ENCODE measurements at regions not wholly inside any gene's neighbourhood (a gene's known extent, or its start where the extent isn't known, plus 50 kb on each side); places are given as distances from the start of the nearest gene placed in this dataset.

GRCh38 chrX:44643723-44644122 lies 101.1 kb upstream of the FUNDC1 start:
- no peak for DNase-seq (ENCODE audit: extremely low spot score, unreplicated experiment)
- H3K9me3 Mint-ChIP-seq = peaks cover 4% of the 10 kb centered on the region
- H3K36me3 Mint-ChIP-seq = no peaks in the 10 kb centered on the region
- H3K4me1 Mint-ChIP-seq (ENCODE audit: unreplicated experiment) = no peaks in the 10 kb centered on the region
- no peak for TF ChIP-seq CTCF (conservative IDR thresholded peaks at IDR 0.05)
- H3K27me3 Mint-ChIP-seq = no peaks in the 10 kb centered on the region
- no peak overlapping the region for H3K4me3 Mint-ChIP-seq
- H3K27ac Mint-ChIP-seq = no peak overlapping the region

GRCh38 chrX:44637282-44637681 lies 94.6 kb upstream of the FUNDC1 start:
- Mint-ChIP-seq H3K27me3 (no peaks in the 10 kb centered on the region), H3K4me3 (no peak overlapping the region), H3K9me3 (no peaks in the 10 kb centered on the region), H3K36me3 (no peaks in the 10 kb centered on the region), H3K4me1 (ENCODE audit: unreplicated experiment) (no peaks in the 10 kb centered on the region), H3K27ac (no peak overlapping the region)
- no peak for TF ChIP-seq CTCF (conservative IDR thresholded peaks at IDR 0.05)
- no peak for DNase-seq (ENCODE audit: extremely low spot score, unreplicated experiment)

GRCh38 chrX:44621078-44621477 lies 78.4 kb upstream of the FUNDC1 start:
- Mint-ChIP-seq H3K4me3 (no peak overlapping the region), H3K9me3 (no peaks in the 10 kb centered on the region), H3K36me3 (no peaks in the 10 kb centered on the region), H3K27ac (no peak overlapping the region), H3K27me3 (no peaks in the 10 kb centered on the region), H3K4me1 (ENCODE audit: unreplicated experiment) (no peaks in the 10 kb centered on the region)
- no peak for DNase-seq (ENCODE audit: extremely low spot score, unreplicated experiment)
- no peak for TF ChIP-seq CTCF (conservative IDR thresholded peaks at IDR 0.05)

- no peak overlapping the region for H3K27ac Mint-ChIP-seq
- no peaks in the 10 kb centered on the region for H3K36me3 Mint-ChIP-seq
- DNase-seq (ENCODE audit: extremely low spot score, unreplicated experiment) = no peak
- no peak overlapping the region for H3K4me3 Mint-ChIP-seq
- TF ChIP-seq CTCF (conservative IDR thresholded peaks at IDR 0.05) = no peak
- no peaks in the 10 kb centered on the region for H3K4me1 Mint-ChIP-seq (ENCODE audit: unreplicated experiment)
- H3K9me3 Mint-ChIP-seq = no peaks in the 10 kb centered on the region
- no peaks in the 10 kb centered on the region for H3K27me3 Mint-ChIP-seq
Measured at GRCh38 chrX:44619039-44619438, 76.4 kb upstream of the FUNDC1 start.

- no peak for TF ChIP-seq CTCF (conservative IDR thresholded peaks at IDR 0.05)
- no peaks in the 10 kb centered on the region for H3K36me3 Mint-ChIP-seq
Measured at GRCh38 chrX:44596277-44596676, 53.6 kb upstream of the FUNDC1 start.

More at GRCh38 chrX:44596277-44596676, 53.6 kb upstream of the FUNDC1 start:
- H3K27ac Mint-ChIP-seq = no peak overlapping the region
- H3K4me3 Mint-ChIP-seq = no peak overlapping the region
- no peaks in the 10 kb centered on the region for H3K4me1 Mint-ChIP-seq (ENCODE audit: unreplicated experiment)
- DNase-seq (ENCODE audit: extremely low spot score, unreplicated experiment) = no peak
- no peaks in the 10 kb centered on the region for H3K9me3 Mint-ChIP-seq
- no peaks in the 10 kb centered on the region for H3K27me3 Mint-ChIP-seq
